Embryonic facial prominence (tissue), 1 donor: ENCODE measurements at regions not wholly inside any gene's neighbourhood (a gene's known extent, or its start where the extent isn't known, plus 50 kb on each side); places are given as distances from the start of the nearest gene placed in this dataset.
"Not testable (repeated sequence)": the region's sequence is repeated elsewhere in the genome, so short reads cannot be mapped to it uniquely, and the experiment has no call there.

ENCODE experiments used
- DNase-seq: peaks from one replicate; pipeline ENCODE4 v3.0.0-alpha.2; 2016; ENCODE audit errors: extremely low spot score

DNA sequence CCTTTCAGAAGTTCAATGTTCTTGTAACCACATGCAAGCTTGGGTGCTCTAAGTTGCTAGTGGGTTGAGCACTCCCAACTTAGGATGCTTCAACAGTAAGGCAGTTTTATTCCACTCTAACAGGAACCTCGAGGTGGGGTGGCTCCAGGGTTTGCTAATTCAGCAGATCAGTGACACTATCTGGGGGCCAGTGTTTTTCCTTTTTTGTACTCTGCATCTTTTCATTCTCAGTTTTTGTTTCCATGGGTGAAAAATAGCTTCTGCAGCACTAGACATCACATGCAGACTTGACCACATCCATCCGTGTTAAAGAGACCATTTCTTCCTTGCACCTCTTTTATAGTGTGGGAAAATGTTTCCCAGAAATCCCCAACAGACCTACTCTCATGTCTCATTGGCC lies 497.6 kb downstream of the STIM2 start:
- no peak for DNase-seq

DNA sequence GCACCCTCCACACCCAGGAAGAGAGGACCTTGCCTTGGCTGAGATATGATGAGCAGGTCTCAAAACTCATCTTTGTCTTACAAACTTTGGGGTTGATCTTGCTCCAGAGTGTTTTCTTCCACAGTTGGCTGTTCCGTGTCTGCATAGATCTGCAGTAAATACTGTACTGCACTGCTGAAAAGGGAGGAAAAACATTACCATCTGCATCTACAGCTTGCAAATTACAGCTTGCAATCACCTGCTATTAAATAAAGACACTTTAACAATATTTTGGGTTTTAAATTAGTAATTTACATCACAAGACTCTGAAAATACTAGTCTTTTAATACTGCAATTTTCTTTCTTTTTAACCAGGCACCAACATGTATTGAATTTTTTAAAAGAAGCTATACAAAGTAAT lies 499.5 kb downstream of the STIM2 start:
- DNase-seq, result no peak

DNA sequence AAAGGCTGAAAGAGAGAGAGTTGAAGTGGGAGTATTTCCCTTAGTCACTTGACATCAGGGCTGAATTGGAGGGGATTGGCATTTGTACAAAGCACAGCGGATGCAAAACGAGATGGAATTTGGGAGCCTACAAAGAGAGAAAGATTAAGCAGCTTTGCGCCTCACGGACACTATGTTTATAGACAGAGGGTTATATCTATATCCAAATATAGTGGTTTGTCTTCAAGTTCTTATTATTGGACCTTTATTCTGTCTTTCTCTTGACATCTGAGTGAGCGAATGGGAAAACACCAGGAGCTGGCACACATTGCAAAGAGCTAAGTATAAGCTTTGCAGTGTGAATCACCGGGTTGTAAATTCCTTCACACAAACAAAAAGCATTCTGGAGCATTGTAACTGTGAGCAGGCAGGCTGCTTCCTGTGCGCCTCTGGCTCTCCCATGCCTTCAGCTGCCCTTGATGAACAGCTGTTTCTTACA lies 500.2 kb downstream of the STIM2 start:
- DNase-seq, result no peak

DNA sequence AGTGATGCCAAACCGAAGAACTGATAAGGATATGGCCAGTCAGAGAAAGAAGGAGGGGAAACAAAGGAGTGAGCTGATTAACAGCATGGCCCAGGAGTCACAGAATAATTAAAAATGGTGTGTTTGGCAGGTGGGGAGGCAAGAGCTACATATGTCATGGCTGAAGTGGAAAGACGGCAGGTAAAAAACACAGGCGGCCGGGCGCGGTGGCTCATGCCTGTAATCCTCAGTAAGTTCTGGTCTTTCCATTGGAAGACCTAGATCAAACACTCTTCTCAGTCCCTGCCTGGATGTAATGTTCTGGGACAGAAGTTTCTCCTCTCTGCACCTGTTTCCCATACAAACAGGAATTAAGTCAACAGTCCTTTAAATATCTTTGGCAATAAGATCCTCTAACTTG lies 503.9 kb downstream of the STIM2 start:
- DNase-seq, result no peak

DNA sequence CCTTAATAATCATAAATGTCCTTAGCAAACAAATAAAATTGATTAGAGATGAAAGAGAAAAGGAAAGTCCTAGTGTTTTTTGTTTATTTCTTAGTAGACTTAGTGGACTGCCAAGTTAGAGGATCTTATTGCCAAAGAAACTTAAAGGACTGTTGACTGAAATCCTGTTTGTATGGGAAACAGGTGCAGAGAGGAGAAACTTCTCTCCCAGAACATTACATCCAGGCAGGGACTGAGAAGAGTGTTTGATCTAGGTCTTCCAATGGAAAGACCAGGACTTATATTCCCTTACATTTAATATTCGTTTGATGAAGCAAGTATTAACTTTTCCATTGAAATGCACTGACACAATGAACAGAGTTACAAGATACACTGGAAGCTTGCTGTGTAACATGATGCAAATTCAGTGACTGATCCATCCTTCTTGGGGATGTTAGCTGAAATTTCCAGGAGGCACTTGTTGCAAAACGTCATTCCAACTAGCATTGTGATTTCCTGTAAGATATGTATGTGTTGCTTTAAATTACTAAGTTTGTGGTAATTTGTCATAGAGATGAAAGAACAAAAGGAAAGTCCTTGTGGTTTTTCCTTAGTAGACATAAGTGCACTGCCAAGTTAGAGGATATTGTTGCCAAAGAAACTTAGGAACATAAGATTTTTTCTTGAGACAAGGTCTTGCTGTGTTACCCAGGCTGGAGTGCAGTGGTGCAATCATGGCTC lies 505.6 kb downstream of the STIM2 start:
- DNase-seq, result no peak

DNA sequence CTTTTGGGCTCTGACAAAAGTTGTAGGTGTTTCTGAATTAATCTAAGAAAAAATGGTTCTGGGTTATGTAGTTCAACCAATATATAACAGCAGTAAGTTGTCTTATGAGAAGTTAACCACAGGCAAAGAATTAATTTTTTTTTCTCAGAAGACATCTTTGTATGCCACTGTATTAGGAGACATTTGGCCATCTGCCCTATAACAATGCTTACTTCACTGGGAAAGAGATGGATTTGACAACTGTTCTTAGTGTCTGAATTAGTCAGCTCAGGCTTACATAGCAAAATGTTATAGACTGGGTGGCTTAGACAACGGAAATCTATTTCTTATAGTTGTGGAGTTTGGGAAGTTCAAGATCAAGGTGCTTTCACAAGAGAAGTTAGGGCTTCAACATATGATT lies 508.1 kb downstream of the STIM2 start:
- no peak for DNase-seq

DNA sequence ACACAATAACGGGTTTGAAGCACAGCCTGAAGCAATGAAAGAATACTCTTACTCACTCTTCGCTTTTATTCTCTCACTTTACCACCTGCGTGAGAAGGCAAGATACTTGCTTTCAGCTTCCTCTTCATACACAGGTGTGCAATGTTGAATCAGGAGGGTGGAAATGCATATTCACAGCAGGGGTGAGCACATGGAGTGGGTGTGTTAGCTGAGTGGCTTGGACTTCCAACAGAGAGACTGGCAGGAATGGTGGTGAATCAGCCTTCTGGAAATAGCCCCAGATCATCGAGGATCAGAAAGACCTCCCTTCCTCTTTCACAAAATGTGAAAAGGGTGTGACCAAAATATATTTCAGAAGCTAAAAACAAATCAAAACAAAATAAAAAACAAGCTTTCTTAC lies 521.2 kb downstream of the STIM2 start:
- DNase-seq, result no peak

DNA sequence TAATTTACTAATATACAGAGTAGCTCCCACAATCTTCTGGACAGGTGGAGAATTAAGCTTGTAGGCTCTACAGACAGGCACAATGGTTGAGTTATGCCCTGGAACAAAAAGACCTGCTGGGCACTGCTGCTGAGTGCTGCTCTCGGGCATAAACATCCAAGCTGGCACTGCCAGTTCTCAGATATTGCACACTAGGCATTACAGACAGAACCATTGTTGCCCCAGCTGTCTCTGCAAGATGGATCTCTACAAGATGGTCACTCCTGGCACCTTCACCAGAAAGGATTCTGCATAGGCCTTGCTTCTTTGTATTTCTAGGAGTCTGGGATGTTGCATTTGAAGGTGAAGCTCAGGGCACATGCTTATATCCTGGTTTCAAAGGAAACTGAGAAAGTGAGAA lies 527.1 kb downstream of the STIM2 start:
- DNase-seq, result no peak

DNA sequence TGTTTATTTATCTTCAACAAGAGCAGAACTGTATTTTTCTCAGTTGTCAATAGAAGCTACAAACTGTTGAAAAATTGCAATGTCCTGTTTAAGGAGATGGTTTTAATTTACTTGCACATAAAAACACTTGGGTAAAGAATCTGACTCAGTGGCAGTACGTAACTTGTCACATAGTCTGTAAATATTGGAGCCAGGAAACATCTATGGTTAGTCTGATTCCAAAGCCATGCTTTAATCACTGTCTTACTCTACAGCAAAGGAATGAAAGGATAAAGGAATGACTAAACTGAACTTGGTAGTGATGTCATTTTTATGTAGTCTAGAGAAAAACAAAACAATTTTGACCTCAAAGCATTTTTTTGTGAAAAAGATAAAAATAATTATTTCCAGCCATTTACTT lies 537.2 kb downstream of the STIM2 start:
- no peak for DNase-seq

DNA sequence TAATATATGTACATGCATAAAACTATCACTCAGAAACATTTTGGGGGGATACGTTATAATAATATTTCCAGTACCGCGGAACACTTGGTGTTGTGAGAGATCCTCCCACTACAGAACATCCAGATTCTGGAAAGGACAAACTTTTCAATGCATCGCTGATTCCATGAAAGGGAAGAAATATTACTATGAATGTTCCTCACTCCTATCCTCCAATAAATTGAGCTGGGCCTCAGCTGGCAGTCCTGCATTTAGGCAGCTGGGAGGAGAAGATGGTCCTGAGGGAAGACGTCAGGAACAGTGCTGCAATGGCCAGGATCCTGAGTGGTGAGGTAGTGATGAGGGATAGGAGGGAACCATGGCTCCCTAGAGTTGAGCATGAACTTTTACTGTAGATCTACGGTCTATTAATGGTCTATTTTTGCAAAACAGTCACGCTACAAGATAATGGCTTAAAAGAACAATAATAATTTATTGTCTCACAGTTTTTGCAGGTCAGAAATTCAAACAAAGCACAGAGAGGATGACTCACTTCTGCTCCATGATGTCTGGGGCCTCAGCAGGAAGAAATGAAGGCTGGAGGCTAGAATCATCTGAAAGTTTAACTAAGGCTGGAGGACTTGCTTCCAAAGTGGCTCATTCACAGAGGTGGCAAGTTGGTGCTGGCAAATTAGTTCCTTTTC lies 538.1 kb downstream of the STIM2 start:
- DNase-seq, result no peak

DNA sequence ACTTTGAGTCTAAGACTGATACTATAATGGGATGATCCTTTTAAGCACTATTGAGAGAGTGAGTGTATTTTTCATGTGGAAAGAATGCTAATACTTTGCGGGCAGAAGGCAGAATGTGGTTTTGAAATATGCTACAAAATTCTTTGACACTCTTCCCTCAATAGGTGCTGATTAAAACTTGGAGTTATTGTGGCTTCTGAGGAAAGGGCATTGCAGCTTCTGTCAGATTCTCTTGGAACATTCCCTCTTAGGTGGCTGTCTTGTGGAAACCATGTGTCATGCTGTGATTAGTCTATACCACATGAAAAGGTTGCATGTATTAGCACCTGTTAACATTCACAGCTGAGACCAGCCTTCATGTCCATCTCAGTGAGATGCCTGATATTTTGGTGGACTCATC lies 547.0 kb downstream of the STIM2 start:
- no peak for DNase-seq

DNA sequence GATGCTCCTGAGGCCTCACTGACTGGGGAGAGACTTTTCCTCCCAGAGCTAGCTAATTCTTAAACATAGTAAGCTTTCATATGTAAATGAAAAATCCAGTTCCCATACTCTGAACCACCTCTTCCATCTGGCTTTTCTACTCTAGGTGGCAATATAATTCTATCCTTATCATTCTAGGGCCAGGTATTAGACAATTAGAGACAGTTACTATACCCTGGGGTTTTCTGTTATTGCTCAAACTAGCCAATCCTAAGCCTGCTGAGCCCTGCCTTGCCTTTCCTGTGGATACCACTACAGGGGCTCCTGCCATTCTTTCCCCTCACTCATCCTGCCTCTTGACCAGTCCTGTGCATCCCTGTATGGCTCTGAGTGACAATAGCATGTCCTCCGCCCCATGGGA lies 552.0 kb downstream of the STIM2 start:
- no peak for DNase-seq

DNA sequence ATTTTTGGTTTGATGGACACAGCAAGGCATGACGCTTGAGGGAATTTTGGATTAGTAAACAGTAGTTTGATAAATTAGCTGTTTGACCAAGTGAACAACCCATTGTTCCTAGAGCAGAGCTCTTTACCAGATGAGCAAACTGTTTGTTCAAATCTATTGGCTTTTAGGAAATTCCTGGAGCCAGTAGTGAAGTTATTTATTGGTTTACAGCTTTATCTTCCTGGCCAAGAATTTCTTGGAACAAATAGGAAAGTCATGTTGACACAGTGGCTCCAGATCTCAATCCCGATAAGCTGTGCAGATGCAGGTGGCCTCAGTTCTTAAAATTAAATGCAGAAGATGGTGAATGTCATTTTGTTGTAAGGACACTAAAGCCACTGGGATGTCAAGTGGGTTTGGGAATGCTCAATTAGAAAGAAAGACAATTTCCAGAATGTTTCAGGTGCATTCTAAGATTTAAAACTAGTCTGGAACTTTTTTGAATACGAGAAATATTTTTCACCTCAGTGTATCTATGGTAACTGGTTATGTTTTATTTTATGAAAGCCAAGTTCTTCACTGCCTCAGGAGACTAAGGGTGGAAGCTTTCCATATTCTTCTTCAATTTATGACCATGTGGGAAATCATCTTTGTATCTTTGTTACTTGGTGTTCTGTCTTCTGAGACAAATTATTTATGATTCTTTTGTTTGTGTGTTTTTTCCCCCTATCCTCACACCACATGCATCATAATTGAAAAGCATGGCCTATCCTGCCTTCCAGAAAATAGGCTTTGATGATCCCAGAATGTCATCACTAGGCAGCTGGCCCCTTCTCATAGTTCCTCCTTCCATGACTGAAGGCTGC lies 554.5 kb downstream of the STIM2 start:
- DNase-seq, result no peak

DNA sequence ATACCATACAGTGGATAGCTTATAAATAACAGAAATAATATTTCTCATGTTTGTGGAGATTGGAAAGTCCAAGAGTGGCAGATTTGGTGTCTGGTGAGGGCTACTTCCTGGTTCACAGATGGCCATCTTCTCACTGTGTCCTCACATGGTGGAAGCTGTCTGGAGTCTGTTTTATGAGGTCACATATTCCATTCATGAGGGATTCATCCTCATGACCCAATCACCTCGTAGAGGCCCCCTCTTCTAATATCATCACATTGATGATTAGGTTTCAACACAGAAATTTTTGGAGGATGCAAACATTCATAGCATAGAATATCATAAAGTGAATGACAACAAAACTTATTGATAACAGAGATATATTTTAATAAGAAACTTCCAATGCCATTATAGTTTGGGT lies 568.0 kb downstream of the STIM2 start:
- DNase-seq, result no peak

DNA sequence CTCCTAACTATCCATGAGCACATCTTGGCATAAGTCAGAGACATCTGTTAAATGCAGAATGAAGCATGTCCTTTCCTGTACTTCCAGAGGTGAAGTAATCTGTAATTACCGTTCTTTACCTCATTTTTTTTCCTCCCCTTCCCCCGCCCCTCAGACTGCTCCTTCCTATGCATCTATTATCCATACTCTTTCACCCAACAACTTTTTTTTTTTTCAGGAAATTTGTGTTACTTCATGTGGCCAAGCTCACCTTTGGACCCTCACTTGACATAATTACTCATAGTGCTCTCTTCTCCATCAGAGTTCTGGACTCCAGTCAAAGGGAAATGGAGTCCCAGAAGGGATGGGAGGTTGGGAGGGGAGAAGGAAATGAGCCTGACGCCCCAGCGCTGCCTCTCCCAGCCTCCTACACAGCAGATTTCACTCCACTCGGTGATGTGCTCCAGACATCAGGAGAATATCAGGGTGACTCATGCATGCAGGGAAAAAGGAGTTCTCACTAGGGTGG lies 568.8 kb downstream of the STIM2 start:
- DNase-seq, result no peak

DNA sequence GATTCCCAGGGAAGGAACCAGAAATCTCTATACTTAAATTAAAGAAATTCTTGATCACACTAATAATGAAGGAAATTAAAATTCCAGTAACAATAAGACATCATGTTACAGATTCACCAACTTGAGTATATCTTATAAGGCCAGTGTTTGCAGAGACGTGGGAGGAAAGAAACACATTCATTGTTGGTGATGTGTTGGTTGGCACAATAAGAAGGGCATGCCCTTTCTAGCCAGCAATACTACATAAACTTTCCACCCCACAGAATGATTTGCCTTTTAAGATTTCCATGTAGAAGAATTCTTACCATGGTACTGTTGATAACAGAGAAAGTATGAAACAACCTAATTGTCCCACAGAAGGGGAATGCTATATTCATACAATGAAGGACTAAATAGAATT lies 581.5 kb downstream of the STIM2 start:
- DNase-seq, result no peak

DNA sequence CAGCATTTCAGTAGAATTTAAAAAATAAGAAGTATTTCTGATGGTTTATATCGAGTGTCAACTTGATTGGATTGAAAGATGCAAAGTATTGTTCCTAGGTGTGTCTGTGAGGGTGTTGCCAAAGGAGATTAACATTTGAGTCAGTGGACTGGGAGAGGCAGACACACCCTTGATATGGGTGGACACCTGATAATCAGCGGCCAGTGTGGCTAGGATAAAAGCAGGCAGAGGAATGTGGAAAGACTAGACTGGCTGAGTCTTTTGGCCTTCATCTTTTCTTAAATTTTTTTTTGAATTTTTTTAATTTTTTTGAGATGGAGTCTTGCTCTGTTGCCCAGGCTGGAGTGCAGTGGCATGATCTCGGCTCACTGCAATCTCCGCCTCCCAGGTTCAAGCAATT lies 582.0 kb downstream of the STIM2 start:
- DNase-seq, result not testable (repeated sequence)

DNA sequence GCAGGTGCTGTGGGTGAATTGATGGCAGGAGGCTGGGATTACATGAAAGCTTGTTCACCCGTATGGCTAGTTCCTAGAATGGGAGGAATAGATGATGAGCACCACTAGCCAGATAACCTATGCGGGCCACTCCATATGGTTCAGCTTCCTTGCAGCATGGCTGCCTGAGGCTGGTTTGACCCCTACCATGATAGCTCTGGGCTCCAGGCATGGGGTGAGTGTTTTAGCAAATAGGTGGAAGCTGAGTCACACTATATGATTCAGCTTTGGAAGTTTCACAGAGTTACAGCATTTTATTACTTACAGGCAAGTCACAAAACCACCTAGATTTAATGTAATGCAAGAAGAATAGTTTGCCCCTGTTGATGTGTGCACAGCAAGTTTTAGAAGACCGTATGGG lies 603.2 kb downstream of the STIM2 start:
- no peak for DNase-seq

DNA sequence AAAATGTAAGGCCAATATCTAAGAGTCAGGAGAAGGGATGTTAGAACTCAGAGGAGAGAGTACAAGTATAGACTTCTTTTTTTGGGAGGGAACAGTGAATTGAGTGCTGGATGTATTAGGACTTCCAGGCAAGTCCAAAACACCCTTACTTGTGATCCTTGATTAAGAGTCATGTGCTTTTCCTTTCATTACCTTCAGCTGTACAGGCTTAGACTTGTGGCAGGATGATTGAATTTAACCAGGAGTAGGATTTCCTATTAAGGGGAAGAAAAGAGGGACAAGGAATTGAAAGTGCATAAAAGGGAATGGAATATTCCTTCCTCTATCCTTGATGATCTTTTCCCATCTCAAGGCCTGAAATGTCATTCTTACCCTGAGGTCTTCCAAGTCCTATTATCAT lies 606.7 kb downstream of the STIM2 start:
- no peak for DNase-seq

DNA sequence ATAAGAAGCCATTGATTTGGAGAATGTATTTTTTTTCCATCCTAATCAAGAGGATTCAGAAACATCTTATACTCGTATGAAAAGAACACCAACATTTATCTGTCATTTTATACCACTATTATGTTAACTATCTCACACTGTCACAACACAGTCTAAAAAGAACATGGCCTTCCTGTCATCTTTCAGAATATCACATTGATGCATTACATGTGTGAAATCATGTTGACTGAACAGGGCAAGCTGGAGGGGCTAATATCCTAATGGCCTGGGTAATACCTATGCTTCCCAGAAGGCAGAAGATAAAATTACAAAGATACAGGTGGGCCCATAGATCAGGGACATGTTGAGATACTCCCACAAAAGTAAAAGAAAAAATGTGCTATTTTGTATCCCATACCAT lies 611.7 kb downstream of the STIM2 start:
- DNase-seq, result no peak

DNA sequence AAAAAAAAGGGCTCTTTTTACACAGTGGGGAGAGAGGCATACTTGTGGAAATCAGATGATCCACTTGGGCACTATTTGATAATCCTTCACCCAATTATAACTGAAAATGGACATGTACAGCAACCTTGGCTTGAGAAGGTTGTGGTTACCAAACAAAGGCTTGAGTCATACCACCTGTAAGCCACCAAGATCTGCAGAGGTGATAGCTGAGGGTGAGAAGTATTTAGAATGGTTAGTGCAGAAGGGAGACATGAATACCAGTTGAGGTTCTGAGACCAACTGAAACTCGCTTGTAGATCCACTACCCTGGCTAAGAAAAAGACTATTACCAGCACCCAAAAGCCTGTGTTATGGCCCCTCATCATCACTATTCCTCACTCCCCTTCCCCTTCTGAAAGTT lies 614.0 kb downstream of the STIM2 start:
- DNase-seq, result no peak

DNA sequence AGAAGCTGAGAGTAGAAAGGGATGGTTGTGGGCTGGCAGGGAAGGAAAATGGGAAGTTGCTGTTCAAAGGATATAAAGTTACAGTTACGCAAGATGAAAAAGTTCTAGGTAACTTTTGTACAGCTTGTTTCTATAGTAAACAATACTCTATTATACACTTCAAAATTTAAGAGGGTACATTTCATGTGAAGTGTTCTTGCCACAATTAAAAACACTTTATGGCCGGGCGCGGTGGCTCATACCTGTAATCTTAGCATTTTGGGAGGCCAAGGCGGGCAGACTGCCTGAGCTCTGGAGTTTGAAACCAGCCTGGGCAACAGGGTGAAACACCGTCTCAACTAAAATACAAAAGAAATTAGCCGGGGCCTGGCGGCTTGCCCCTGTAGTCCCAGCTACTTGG lies 623.6 kb downstream of the STIM2 start:
- DNase-seq, result no peak

DNA sequence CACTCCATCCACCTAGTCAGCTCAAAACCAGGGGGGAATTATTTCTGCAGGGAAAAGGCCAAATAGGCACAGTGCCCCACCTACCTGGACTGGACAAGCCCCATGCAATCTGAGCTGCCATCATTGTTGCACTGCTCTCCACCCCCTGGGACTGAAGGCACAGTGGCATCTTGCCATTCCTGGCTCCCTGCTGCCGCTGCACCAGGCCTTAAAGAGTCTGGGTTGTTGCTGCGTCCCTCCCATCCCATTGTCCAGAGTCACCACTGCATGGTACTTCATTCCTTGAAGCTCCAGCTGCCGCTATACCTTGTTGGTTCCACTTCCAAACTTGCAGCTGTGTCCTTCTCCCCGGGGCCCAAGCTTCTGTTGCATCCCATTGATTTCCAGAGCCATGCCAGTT lies 629.7 kb downstream of the STIM2 start:
- DNase-seq, result no peak
